ENCODE measurements at regions not wholly inside any gene's neighbourhood (a gene's known extent, or its start where the extent isn't known, plus 50 kb on each side); places are given as distances from the start of the nearest gene placed in this dataset.

- ChIA-PET CTCF (no interaction called here), POLR2A (ENCODE audit: low non-redundant PET) (no interaction called here)
- TF ChIP-seq EZH2 (IDR thresholded peaks at IDR 0.05; ENCODE audit: borderline replicate concordance, low read depth, low read length, poor library complexity, severe bottlenecking) (no peak), CTCF (conservative IDR thresholded peaks at IDR 0.05; ENCODE audit: low read depth, low read length) (no peak)
These were observed 510.0 kb downstream of the INSC start for GRCh38 chr11:15624701-15625100.

GRCh38 chr11:15625691-15626090, 511.0 kb downstream of the INSC start:
- DNase-seq (ENCODE audit: low spot score), result no peak
- Histone ChIP-seq H3K27ac (ENCODE audit: low read depth, low read length, poor library complexity, severe bottlenecking) (no peak overlapping the region), H3K4me3 (ENCODE audit: low read depth, low read length, poor library complexity, severe bottlenecking) (no peak overlapping the region), H3K27me3 (replicated peaks; ENCODE audit: insufficient read depth, low read depth, low read length, poor library complexity) (peaks cover 6% of the 10 kb centered on the region), H3K4me1 (ENCODE audit: insufficient read depth, low read length, poor library complexity, severe bottlenecking) (no peaks in the 10 kb centered on the region), H3K9me3 (ENCODE audit: low read depth, low read length, poor library complexity, severe bottlenecking) (no peaks in the 10 kb centered on the region), H3K36me3 (ENCODE audit: insufficient read depth, low read length, poor library complexity, severe bottlenecking) (no peaks in the 10 kb centered on the region)
- intact Hi-C loops (cut with micrococcal nuclease; ENCODE audit: unreplicated experiment), result no loop called here
- ChIA-PET CTCF (no interaction called here), POLR2A (ENCODE audit: low non-redundant PET) (no interaction called here)
- BruUV-seq (replicated peaks), result no TSS peak
- TF ChIP-seq CTCF (conservative IDR thresholded peaks at IDR 0.05; ENCODE audit: low read depth, low read length) (no peak), EZH2 (IDR thresholded peaks at IDR 0.05; ENCODE audit: borderline replicate concordance, low read depth, low read length, poor library complexity, severe bottlenecking) (no peak)

More at GRCh38 chr11:15624701-15625100, 510.0 kb downstream of the INSC start:
- Histone ChIP-seq H3K27me3 (replicated peaks; ENCODE audit: insufficient read depth, low read depth, low read length, poor library complexity) (peaks cover 6% of the 10 kb centered on the region), H3K36me3 (ENCODE audit: insufficient read depth, low read length, poor library complexity, severe bottlenecking) (no peaks in the 10 kb centered on the region), H3K9me3 (ENCODE audit: low read depth, low read length, poor library complexity, severe bottlenecking) (no peaks in the 10 kb centered on the region), H3K4me3 (ENCODE audit: low read depth, low read length, poor library complexity, severe bottlenecking) (no peak overlapping the region), H3K4me1 (ENCODE audit: insufficient read depth, low read length, poor library complexity, severe bottlenecking) (no peaks in the 10 kb centered on the region), H3K27ac (ENCODE audit: low read depth, low read length, poor library complexity, severe bottlenecking) (no peak overlapping the region)
- intact Hi-C loops (cut with micrococcal nuclease; ENCODE audit: unreplicated experiment), result no loop called here
- BruUV-seq (replicated peaks), result no TSS peak
- DNase-seq (ENCODE audit: low spot score), result no peak

GRCh38 chr11:15627560-15627959, 512.8 kb downstream of the INSC start:
- no peak for DNase-seq (ENCODE audit: low spot score)
- Histone ChIP-seq H3K4me1 (ENCODE audit: insufficient read depth, low read length, poor library complexity, severe bottlenecking) (no peaks in the 10 kb centered on the region), H3K27ac (ENCODE audit: low read depth, low read length, poor library complexity, severe bottlenecking) (no peak overlapping the region), H3K27me3 (replicated peaks; ENCODE audit: insufficient read depth, low read depth, low read length, poor library complexity) (peaks cover under 1% of the 10 kb centered on the region), H3K36me3 (ENCODE audit: insufficient read depth, low read length, poor library complexity, severe bottlenecking) (no peaks in the 10 kb centered on the region), H3K9me3 (ENCODE audit: low read depth, low read length, poor library complexity, severe bottlenecking) (no peaks in the 10 kb centered on the region), H3K4me3 (ENCODE audit: low read depth, low read length, poor library complexity, severe bottlenecking) (no peak overlapping the region)
- POLR2A ChIA-PET (ENCODE audit: low non-redundant PET), result no interaction called here
- BruUV-seq (replicated peaks), result no TSS peak
- no peak for TF ChIP-seq CTCF (conservative IDR thresholded peaks at IDR 0.05; ENCODE audit: low read depth, low read length)
- no peak for TF ChIP-seq EZH2 (IDR thresholded peaks at IDR 0.05; ENCODE audit: borderline replicate concordance, low read depth, low read length, poor library complexity, severe bottlenecking)
- CTCF ChIA-PET, result no interaction called here
- intact Hi-C loops (cut with micrococcal nuclease; ENCODE audit: unreplicated experiment), result no loop called here
